ENCODE measurements at regions not wholly inside any gene's neighbourhood (a gene's known extent, or its start where the extent isn't known, plus 50 kb on each side); places are given as distances from the start of the nearest gene placed in this dataset.

DNA sequence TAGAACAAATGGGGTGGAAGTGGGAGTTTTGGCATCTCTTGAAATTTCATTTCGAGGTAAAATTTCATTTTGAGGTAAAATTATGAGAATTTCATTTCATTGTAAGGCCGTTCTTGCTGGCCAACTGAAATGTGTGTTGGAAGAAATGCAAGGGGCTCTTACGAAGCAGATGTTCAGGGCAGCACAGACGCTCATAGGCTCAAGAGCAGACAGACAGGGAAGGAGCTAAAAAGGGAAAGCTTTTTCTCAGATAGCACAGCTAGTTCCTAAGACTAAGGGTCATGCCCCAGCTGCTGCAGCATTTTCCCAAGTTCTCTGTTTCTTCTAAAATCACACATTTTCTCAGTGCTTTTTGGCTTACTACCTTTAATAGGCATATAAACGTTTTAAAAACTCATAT, 65.1 kb upstream of the SFMBT2 start:
- in situ Hi-C loops (cut with HindIII; ENCODE audit: low pct_ligation_motif_present, low sequenced_read_pairs): no loop called here
- DNase-seq: no peak
- TF ChIP-seq, protein P1, sequence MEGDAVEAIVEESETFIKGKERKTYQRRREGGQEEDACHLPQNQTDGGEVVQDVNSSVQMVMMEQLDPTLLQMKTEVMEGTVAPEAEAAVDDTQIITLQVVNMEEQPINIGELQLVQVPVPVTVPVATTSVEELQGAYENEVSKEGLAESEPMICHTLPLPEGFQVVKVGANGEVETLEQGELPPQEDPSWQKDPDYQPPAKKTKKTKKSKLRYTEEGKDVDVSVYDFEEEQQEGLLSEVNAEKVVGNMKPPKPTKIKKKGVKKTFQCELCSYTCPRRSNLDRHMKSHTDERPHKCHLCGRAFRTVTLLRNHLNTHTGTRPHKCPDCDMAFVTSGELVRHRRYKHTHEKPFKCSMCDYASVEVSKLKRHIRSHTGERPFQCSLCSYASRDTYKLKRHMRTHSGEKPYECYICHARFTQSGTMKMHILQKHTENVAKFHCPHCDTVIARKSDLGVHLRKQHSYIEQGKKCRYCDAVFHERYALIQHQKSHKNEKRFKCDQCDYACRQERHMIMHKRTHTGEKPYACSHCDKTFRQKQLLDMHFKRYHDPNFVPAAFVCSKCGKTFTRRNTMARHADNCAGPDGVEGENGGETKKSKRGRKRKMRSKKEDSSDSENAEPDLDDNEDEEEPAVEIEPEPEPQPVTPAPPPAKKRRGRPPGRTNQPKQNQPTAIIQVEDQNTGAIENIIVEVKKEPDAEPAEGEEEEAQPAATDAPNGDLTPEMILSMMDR (IDR thresholded peaks at IDR 0.05; ENCODE audit: low read depth, low read length, missing control alignments): no peak

GRCh38 chr10:7475046-7475911, 64.4 kb upstream of the SFMBT2 start:
- no peak overlapping the region for H3K27ac ChIP-seq
- H3K27me3 ChIP-seq (replicated peaks): no peaks in the 10 kb centered on the region
- DNase-seq: no peak
- H3K4me3 ChIP-seq (ENCODE audit: low read depth, low read length): no peak overlapping the region
- H3K36me3 ChIP-seq (replicated peaks): no peaks in the 10 kb centered on the region
- in situ Hi-C loops (cut with HindIII; ENCODE audit: low pct_ligation_motif_present, low sequenced_read_pairs): no loop called here
- TF ChIP-seq, protein P1 (IDR thresholded peaks at IDR 0.05; ENCODE audit: low read depth, low read length, missing control alignments): no peak

More for the DNA sequence above, 65.1 kb upstream of the SFMBT2 start:
- H3K27me3 ChIP-seq (replicated peaks): no peaks in the 10 kb centered on the region
- no peak overlapping the region for H3K27ac ChIP-seq
- no peaks in the 10 kb centered on the region for H3K36me3 ChIP-seq (replicated peaks)
- H3K4me3 ChIP-seq (ENCODE audit: low read depth, low read length): no peak overlapping the region

- H3K36me3 ChIP-seq (replicated peaks): no peaks in the 10 kb centered on the region
- TF ChIP-seq, protein P1 (IDR thresholded peaks at IDR 0.05; ENCODE audit: low read depth, low read length, missing control alignments): no peak
- no peak overlapping the region for H3K4me3 ChIP-seq (ENCODE audit: low read depth, low read length)
- in situ Hi-C loops (cut with HindIII; ENCODE audit: low pct_ligation_motif_present, low sequenced_read_pairs): no loop called here
- H3K27ac ChIP-seq: no peak overlapping the region
- H3K27me3 ChIP-seq (replicated peaks): no peaks in the 10 kb centered on the region
- no peak for DNase-seq
Measured at GRCh38 chr10:7474388-7474787, 63.6 kb upstream of the SFMBT2 start.

DNA sequence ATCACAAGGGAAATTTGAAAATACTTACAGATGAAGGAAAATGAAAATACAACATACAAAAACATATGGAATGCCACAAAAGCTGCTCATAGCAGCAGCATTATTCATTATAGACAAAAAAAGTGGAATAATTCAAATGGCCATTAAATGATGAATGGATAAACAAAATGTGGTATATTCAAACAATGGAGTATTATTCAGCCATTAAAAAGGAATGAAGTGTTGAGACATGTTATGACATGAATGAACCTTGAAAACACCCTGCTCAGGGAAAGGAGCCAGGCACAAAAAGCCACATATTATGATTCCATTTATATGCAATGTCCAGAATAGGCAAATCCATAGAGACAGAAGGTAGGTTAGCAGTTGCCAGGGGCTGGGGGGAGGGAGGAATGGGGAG, 62.6 kb upstream of the SFMBT2 start:
- H3K4me3 ChIP-seq (ENCODE audit: low read depth, low read length): no peak overlapping the region
- no peak for DNase-seq
- H3K36me3 ChIP-seq (replicated peaks): no peaks in the 10 kb centered on the region
- TF ChIP-seq, protein P1 (IDR thresholded peaks at IDR 0.05; ENCODE audit: low read depth, low read length, missing control alignments): no peak
- H3K27ac ChIP-seq: no peak overlapping the region
- in situ Hi-C loops (cut with HindIII; ENCODE audit: low pct_ligation_motif_present, low sequenced_read_pairs): no loop called here
- no peaks in the 10 kb centered on the region for H3K27me3 ChIP-seq (replicated peaks)

DNA sequence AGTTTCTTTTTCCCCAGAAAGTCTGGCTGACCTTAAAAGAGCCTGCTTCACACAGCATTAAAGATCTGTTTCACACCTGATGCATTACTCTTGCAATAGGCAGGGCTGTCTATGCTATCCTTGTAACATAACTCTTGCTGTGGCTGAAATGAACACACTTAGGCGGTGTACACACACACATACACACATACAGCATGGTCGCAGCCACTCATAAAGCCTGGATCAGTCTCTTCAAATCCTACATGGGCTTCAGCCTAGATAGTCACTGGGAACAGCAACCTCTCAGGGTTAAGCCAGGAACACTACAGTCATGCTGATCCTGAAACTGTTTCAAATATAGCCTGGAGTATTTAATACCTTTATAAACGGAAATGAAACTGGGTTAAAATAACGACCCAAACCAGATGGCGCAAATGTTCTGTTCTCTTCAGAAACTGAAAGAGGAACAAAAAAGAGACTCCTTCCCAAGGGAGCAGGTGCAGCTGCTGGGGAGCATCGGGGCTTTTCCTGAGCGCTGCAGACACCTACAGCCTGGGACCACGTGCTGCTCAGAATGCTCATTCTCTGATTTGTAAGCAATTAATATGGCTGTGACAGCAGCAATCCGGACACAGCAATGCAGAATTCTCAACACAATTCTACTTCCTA, 61.0 kb upstream of the SFMBT2 start:
- H3K4me3 ChIP-seq (ENCODE audit: low read depth, low read length): no peak overlapping the region
- no peak overlapping the region for H3K27ac ChIP-seq
- in situ Hi-C loops (cut with HindIII; ENCODE audit: low pct_ligation_motif_present, low sequenced_read_pairs): no loop called here
- no peaks in the 10 kb centered on the region for H3K36me3 ChIP-seq (replicated peaks)
- no peak for DNase-seq
- TF ChIP-seq, protein P1 (IDR thresholded peaks at IDR 0.05; ENCODE audit: low read depth, low read length, missing control alignments): no peak
- no peaks in the 10 kb centered on the region for H3K27me3 ChIP-seq (replicated peaks)
